Osteocyte (in vitro differentiated cells): ENCODE measurements at regions not wholly inside any gene's neighbourhood (a gene's known extent, or its start where the extent isn't known, plus 50 kb on each side); places are given as distances from the start of the nearest gene placed in this dataset.

Experiments used
- DNase-seq: peaks from one replicate; pipeline ENCODE4 v3.0.0; 2021; ENCODE audit warnings: mixed read lengths; ENCODE audit not compliant: unreplicated experiment; ENCODE audit errors: extremely low spot score
- H3K27ac Mint-ChIP-seq: one replicate; pipeline ENCODE4 v1.8.0; 2021; ENCODE audit warnings: mild to moderate bottlenecking, mixed read lengths; ENCODE audit not compliant: unreplicated experiment
- H3K27me3 Mint-ChIP-seq: one replicate; pipeline ENCODE4 v1.8.0; 2021; ENCODE audit warnings: mixed read lengths; ENCODE audit not compliant: unreplicated experiment
- H3K36me3 Mint-ChIP-seq: one replicate; pipeline ENCODE4 v1.8.0; 2021; ENCODE audit warnings: mixed read lengths; ENCODE audit not compliant: unreplicated experiment
- H3K4me1 Mint-ChIP-seq: one replicate; pipeline ENCODE4 v1.8.0; 2021; ENCODE audit warnings: mixed read lengths; ENCODE audit not compliant: unreplicated experiment
- H3K4me3 Mint-ChIP-seq: one replicate; pipeline ENCODE4 v1.8.0; 2021; ENCODE audit warnings: mild to moderate bottlenecking, moderate library complexity, mixed read lengths; ENCODE audit not compliant: unreplicated experiment
- H3K9me3 Mint-ChIP-seq: one replicate; pipeline ENCODE4 v1.8.0; 2021; ENCODE audit warnings: mixed read lengths; ENCODE audit not compliant: unreplicated experiment
- CTCF ChIP-seq: fragments of 200-600 bp; sonication (generic); IDR thresholded peaks from 2 replicates; pipeline ENCODE4 v1.5.0; 2021; ENCODE audit warnings: antibody characterized with exemption, mild to moderate bottlenecking, moderate library complexity

GRCh38 chr13:79990048-79990447, 350.9 kb downstream of the SPRY2 start:
- Mint-ChIP-seq H3K27me3 (no peaks in the 10 kb centered on the region), H3K4me3 (no peak overlapping the region), H3K36me3 (no peaks in the 10 kb centered on the region), H3K27ac (no peak overlapping the region), H3K4me1 (peaks cover 32% of the 10 kb centered on the region), H3K9me3 (no peaks in the 10 kb centered on the region)
- no peak for TF ChIP-seq CTCF
- no peak for DNase-seq

GRCh38 chr13:79989217-79989661, 351.7 kb downstream of the SPRY2 start:
- DNase-seq = no peak
- H3K27ac Mint-ChIP-seq = no peak overlapping the region
- no peaks in the 10 kb centered on the region for H3K36me3 Mint-ChIP-seq
- H3K9me3 Mint-ChIP-seq = no peaks in the 10 kb centered on the region
- TF ChIP-seq CTCF = no peak
- H3K4me3 Mint-ChIP-seq = no peak overlapping the region
- H3K27me3 Mint-ChIP-seq = no peaks in the 10 kb centered on the region
- peaks cover 29% of the 10 kb centered on the region for H3K4me1 Mint-ChIP-seq

GRCh38 chr13:79988573-79988972, 352.4 kb downstream of the SPRY2 start:
- TF ChIP-seq CTCF = no peak
- Mint-ChIP-seq H3K4me1 (peaks cover 26% of the 10 kb centered on the region), H3K9me3 (no peaks in the 10 kb centered on the region), H3K36me3 (no peaks in the 10 kb centered on the region), H3K4me3 (no peak overlapping the region), H3K27ac (no peak overlapping the region), H3K27me3 (no peaks in the 10 kb centered on the region)
- no peak for DNase-seq

- H3K4me1 Mint-ChIP-seq = peaks cover 26% of the 10 kb centered on the region
These were observed 353.2 kb downstream of the SPRY2 start for GRCh38 chr13:79987761-79988160.

GRCh38 chr13:79987323-79987722, 353.6 kb downstream of the SPRY2 start:
- Mint-ChIP-seq H3K27me3 (no peaks in the 10 kb centered on the region), H3K9me3 (peaks cover 8% of the 10 kb centered on the region), H3K4me1 (peaks cover 26% of the 10 kb centered on the region), H3K36me3 (no peaks in the 10 kb centered on the region), H3K27ac (no peak overlapping the region), H3K4me3 (no peak overlapping the region)
- no peak for TF ChIP-seq CTCF
- no peak for DNase-seq

More at GRCh38 chr13:79987761-79988160, 353.2 kb downstream of the SPRY2 start:
- TF ChIP-seq CTCF = no peak
- Mint-ChIP-seq H3K4me3 (no peak overlapping the region), H3K27me3 (no peaks in the 10 kb centered on the region), H3K27ac (no peak overlapping the region), H3K36me3 (no peaks in the 10 kb centered on the region), H3K9me3 (peaks cover 4% of the 10 kb centered on the region)
- no peak for DNase-seq
